C4-2B (cell line): ENCODE measurements at regions not wholly inside any gene's neighbourhood (a gene's known extent, or its start where the extent isn't known, plus 50 kb on each side); places are given as distances from the start of the nearest gene placed in this dataset.

Experiments used
- ZFX ChIP-seq: fragments of 450-650 bp; IDR thresholded peaks from 2 replicates; pipeline ENCODE4 v1.6.1; 2017
- TF ChIP-seq, protein P1 (sequence below): fragments of 450-650 bp; conservative IDR thresholded peaks from 2 replicates; pipeline ENCODE4 v1.5.1; 2017; ENCODE audit warnings: mild to moderate bottlenecking

DNA sequence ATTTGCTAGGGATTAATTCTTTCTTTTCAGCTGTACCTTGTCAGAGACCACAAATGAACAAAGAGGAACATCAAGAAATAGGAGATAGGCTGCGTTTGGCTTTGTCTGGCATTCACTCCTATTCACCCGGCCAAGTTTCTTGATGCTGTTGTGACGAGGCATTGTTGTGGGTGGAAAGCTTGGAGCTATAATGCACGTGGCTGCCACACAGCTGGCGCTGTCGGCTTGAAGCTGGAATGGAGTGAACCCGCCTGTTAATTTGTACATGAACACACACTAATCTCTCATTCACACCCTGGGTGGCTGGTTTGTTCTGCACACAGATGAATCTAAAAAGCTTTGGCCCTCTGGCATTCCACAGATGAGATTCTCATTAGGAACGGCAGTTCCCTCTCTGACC lies 274.9 kb upstream of the GYPC start:
- TF ChIP-seq, protein P1, sequence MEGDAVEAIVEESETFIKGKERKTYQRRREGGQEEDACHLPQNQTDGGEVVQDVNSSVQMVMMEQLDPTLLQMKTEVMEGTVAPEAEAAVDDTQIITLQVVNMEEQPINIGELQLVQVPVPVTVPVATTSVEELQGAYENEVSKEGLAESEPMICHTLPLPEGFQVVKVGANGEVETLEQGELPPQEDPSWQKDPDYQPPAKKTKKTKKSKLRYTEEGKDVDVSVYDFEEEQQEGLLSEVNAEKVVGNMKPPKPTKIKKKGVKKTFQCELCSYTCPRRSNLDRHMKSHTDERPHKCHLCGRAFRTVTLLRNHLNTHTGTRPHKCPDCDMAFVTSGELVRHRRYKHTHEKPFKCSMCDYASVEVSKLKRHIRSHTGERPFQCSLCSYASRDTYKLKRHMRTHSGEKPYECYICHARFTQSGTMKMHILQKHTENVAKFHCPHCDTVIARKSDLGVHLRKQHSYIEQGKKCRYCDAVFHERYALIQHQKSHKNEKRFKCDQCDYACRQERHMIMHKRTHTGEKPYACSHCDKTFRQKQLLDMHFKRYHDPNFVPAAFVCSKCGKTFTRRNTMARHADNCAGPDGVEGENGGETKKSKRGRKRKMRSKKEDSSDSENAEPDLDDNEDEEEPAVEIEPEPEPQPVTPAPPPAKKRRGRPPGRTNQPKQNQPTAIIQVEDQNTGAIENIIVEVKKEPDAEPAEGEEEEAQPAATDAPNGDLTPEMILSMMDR: no peak
- no peak for TF ChIP-seq ZFX
